A549 (cell line): ENCODE measurements at regions not wholly inside any gene's neighbourhood (a gene's known extent, or its start where the extent isn't known, plus 50 kb on each side); places are given as distances from the start of the nearest gene placed in this dataset.

ENCODE experiments used
- ATAC-seq, 2 experiments: fragments of 200-7000 bp in 1 of 2; fragments of >200 bp in 1 of 2; cut with Nextera tagmentation in 1 of 2; cut with Tn5 transposase in 1 of 2; 3 replicates each; pipeline versions ENCODE4 v1.8.0 to v1.9.1; 2018 to 2020; ENCODE audit warnings: mild to moderate bottlenecking in 1 of 2, moderate library complexity in 1 of 2
- CTCF ChIA-PET: fragments of 300-600 bp; sonication (Branson Sonifier 250); formaldehyde crosslinking; extraction: SDS; loops from one replicate; lab custom pipeline; 2021; ENCODE audit warnings: antibody characterized with exemption, inconsistent platforms; lab: Yijun Ruan, JAX
- POLR2A ChIA-PET: fragments of 350-600 bp; formaldehyde crosslinking; extraction: SDS; loops from one replicate; lab custom pipeline; 2021; ENCODE audit warnings: antibody characterized with exemption, inconsistent platforms; lab: Yijun Ruan, JAX
- DNase-seq, 2 experiments: peaks; one replicate each; pipeline versions ENCODE4 v3.0.0 to v3.0.0-alpha.2; 2011 to 2016; ENCODE audit warnings: low read depth in 1 of 2, low spot score in 1 of 2
- FAIRE-seq: peaks from 2 replicates; lab custom pipeline; 2011; peaks lifted over from hg19 to GRCh38; lab: Jason Lieb, UNC
- H3K27ac ChIP-seq, 2 experiments: fragments of >200 bp; sonication (Bioruptor Twin); formaldehyde crosslinking; 3 replicates each; pipeline ENCODE4 v1.5.1; 2016 to 2017
- H3K4me1 ChIP-seq: fragments of >200 bp; sonication (Bioruptor Twin); formaldehyde crosslinking; 3 replicates; pipeline ENCODE4 v1.6.1; 2016
- H3K4me2 ChIP-seq: fragments of >200 bp; sonication (Bioruptor Twin); formaldehyde crosslinking; 3 replicates; pipeline ENCODE4 v1.6.1; 2016
- H3K4me3 ChIP-seq: fragments of >200 bp; sonication (Bioruptor Twin); formaldehyde crosslinking; 3 replicates; pipeline ENCODE4 v1.5.1; 2016
- H3K9me3 ChIP-seq: fragments of >200 bp; sonication (Bioruptor Twin); formaldehyde crosslinking; 3 replicates; pipeline ENCODE4 v1.6.1; 2016
- BHLHE40 ChIP-seq: IDR thresholded peaks from 2 replicates; pipeline ENCODE4 v1.6.1; 2012; ENCODE audit warnings: low read depth, low read length, inconsistent platforms
- EHMT2 ChIP-seq: fragments of 200-600 bp; sonication (generic); IDR thresholded peaks from 2 replicates; pipeline ENCODE4 v1.6.1; 2016; ENCODE audit warnings: antibody characterized with exemption, low read depth, mild to moderate bottlenecking, moderate library complexity
- EP300 ChIP-seq, 2 experiments: fragments of >200 bp; sonication (Bioruptor Twin); formaldehyde crosslinking; IDR thresholded peaks; 2 replicates in 1 of 2; 3 replicates in 1 of 2; pipeline ENCODE4 v1.6.1; 2016 to 2017
- HOXB5 ChIP-seq: fragments of 250-450 bp; sonication (Bioruptor Pico); IDR thresholded peaks from 2 replicates; pipeline ENCODE4 v1.5.0; 2020; ENCODE audit warnings: mild to moderate bottlenecking, moderate library complexity
- KDM5A ChIP-seq: fragments of 200-600 bp; sonication (generic); IDR thresholded peaks from 2 replicates; pipeline ENCODE4 v1.6.1; 2016; ENCODE audit warnings: antibody characterized with exemption, mild to moderate bottlenecking
- NR3C1 ChIP-seq: fragments of >200 bp; sonication (Bioruptor Twin); formaldehyde crosslinking; IDR thresholded peaks from 3 replicates; pipeline ENCODE4 v1.6.1; 2017
- PHF8 ChIP-seq: fragments of 200-600 bp; sonication (generic); IDR thresholded peaks from 2 replicates; pipeline ENCODE4 v1.6.1; 2016; ENCODE audit warnings: low read depth, mild to moderate bottlenecking, antibody characterized with exemption, moderate library complexity, borderline replicate concordance
- POLR2A ChIP-seq: IDR thresholded peaks from 2 replicates; pipeline ENCODE4 v1.6.1; 2012; ENCODE audit warnings: mild to moderate bottlenecking, low read length
- POLR2AphosphoS2 ChIP-seq: conservative IDR thresholded peaks from 2 replicates; pipeline ENCODE4 v1.6.1; 2012; ENCODE audit warnings: low read length, improper control_type of control experiment, inconsistent platforms
- TP53 ChIP-seq: fragments of 250-450 bp; sonication (Bioruptor Pico); IDR thresholded peaks from 2 replicates; pipeline ENCODE4 v1.5.0; 2021; ENCODE audit warnings: mild to moderate bottlenecking, moderate library complexity
- ZNF302 ChIP-seq: fragments of 250-450 bp; sonication (Bioruptor Pico); IDR thresholded peaks from 2 replicates; pipeline ENCODE4 v1.9.0; 2021; ENCODE audit warnings: inconsistent platforms, mild to moderate bottlenecking, moderate library complexity
- ZSCAN20 ChIP-seq: fragments of 250-450 bp; sonication (Bioruptor Pico); IDR thresholded peaks from 2 replicates; pipeline ENCODE4 v1.8.0; 2022; ENCODE audit warnings: mild to moderate bottlenecking, moderate library complexity
- whole genome bisulfite sequencing: methylation state at CpG from one replicate; pipeline ENCODE4 v1.1.6; 2017; ENCODE audit errors: missing lambda C conversion rate; 5-methylcytosine and 5-hydroxymethylcytosine counted together
- TF ChIP-seq, protein P1 (sequence below): fragments of >200 bp; sonication (Bioruptor Twin); formaldehyde crosslinking; IDR thresholded peaks from 3 replicates; pipeline ENCODE4 v1.5.1; 2016
- TF ChIP-seq, protein P2 (sequence below): fragments of 200-600 bp; sonication (generic); IDR thresholded peaks from 2 replicates; pipeline ENCODE4 v1.6.1; 2016; ENCODE audit warnings: antibody characterized with exemption, mild to moderate bottlenecking, moderate library complexity
- TF ChIP-seq, protein P3 (sequence below): IDR thresholded peaks from 2 replicates; pipeline ENCODE4 v1.6.1; 2012
- TF ChIP-seq, protein P4 (sequence below): fragments of >200 bp; sonication (Bioruptor Twin); formaldehyde crosslinking; IDR thresholded peaks from 3 replicates; pipeline ENCODE4 v1.6.1; 2016
- TF ChIP-seq, protein P5 (sequence below): fragments of 250-450 bp; sonication (Bioruptor Pico); IDR thresholded peaks from 2 replicates; pipeline ENCODE4 v1.5.0; 2021; ENCODE audit warnings: mild to moderate bottlenecking, moderate library complexity, borderline replicate concordance
- TF ChIP-seq, protein P6 (sequence below): fragments of >200 bp; sonication (Bioruptor Twin); formaldehyde crosslinking; IDR thresholded peaks from 2 replicates; pipeline ENCODE4 v1.6.1; 2016
- TF ChIP-seq, protein P7 (sequence below): IDR thresholded peaks from 2 replicates; pipeline ENCODE4 v1.6.1; 2012

DNA sequence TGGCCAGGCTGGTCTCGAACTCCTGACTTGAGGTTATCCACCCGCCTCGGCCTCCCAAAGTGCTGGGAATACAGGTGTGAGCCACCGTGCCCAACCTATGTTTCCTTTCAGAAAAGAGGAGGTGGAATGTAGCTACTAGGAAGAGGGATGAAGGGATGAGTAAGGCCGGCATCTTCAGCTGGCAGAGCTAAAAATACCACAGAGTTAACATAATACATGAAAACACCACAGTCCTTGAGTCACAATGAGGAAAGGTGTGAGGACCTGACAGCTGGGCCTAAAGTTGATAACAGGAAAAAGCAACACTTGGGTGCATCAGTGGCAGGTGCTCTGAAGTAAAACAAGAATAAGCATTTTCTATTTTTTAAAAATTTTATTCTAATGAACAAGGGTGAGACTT, 392.2 kb downstream of the DIPK2A start:
- TF ChIP-seq EP300 (IDR thresholded peaks at IDR 0.05) (no peak), NR3C1 (no peak), TP53 (CRISPR knock-in tag) (no peak), POLR2A (no peak), KDM5A (no peak), PHF8 (no peak), ZSCAN20 (CRISPR knock-in tag) (no peak), ZNF302 (CRISPR knock-in tag) (no peak)
- TF ChIP-seq, protein P1, sequence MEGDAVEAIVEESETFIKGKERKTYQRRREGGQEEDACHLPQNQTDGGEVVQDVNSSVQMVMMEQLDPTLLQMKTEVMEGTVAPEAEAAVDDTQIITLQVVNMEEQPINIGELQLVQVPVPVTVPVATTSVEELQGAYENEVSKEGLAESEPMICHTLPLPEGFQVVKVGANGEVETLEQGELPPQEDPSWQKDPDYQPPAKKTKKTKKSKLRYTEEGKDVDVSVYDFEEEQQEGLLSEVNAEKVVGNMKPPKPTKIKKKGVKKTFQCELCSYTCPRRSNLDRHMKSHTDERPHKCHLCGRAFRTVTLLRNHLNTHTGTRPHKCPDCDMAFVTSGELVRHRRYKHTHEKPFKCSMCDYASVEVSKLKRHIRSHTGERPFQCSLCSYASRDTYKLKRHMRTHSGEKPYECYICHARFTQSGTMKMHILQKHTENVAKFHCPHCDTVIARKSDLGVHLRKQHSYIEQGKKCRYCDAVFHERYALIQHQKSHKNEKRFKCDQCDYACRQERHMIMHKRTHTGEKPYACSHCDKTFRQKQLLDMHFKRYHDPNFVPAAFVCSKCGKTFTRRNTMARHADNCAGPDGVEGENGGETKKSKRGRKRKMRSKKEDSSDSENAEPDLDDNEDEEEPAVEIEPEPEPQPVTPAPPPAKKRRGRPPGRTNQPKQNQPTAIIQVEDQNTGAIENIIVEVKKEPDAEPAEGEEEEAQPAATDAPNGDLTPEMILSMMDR = no peak
- TF ChIP-seq, protein P2, sequence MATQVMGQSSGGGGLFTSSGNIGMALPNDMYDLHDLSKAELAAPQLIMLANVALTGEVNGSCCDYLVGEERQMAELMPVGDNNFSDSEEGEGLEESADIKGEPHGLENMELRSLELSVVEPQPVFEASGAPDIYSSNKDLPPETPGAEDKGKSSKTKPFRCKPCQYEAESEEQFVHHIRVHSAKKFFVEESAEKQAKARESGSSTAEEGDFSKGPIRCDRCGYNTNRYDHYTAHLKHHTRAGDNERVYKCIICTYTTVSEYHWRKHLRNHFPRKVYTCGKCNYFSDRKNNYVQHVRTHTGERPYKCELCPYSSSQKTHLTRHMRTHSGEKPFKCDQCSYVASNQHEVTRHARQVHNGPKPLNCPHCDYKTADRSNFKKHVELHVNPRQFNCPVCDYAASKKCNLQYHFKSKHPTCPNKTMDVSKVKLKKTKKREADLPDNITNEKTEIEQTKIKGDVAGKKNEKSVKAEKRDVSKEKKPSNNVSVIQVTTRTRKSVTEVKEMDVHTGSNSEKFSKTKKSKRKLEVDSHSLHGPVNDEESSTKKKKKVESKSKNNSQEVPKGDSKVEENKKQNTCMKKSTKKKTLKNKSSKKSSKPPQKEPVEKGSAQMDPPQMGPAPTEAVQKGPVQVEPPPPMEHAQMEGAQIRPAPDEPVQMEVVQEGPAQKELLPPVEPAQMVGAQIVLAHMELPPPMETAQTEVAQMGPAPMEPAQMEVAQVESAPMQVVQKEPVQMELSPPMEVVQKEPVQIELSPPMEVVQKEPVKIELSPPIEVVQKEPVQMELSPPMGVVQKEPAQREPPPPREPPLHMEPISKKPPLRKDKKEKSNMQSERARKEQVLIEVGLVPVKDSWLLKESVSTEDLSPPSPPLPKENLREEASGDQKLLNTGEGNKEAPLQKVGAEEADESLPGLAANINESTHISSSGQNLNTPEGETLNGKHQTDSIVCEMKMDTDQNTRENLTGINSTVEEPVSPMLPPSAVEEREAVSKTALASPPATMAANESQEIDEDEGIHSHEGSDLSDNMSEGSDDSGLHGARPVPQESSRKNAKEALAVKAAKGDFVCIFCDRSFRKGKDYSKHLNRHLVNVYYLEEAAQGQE = no peak
- TF ChIP-seq, protein P3, sequence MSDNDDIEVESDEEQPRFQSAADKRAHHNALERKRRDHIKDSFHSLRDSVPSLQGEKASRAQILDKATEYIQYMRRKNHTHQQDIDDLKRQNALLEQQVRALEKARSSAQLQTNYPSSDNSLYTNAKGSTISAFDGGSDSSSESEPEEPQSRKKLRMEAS = no peak
- TF ChIP-seq, protein P4, sequence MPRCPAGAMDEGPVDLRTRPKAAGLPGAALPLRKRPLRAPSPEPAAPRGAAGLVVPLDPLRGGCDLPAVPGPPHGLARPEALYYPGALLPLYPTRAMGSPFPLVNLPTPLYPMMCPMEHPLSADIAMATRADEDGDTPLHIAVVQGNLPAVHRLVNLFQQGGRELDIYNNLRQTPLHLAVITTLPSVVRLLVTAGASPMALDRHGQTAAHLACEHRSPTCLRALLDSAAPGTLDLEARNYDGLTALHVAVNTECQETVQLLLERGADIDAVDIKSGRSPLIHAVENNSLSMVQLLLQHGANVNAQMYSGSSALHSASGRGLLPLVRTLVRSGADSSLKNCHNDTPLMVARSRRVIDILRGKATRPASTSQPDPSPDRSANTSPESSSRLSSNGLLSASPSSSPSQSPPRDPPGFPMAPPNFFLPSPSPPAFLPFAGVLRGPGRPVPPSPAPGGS = no peak
- H3K4me1 ChIP-seq = no peaks in the 10 kb centered on the region
- ChIA-PET POLR2A (no interaction called here), CTCF (no interaction called here)
- 23% methylated on average over 5 of the region's 5 CpGs for WGBS
- H3K9me3 ChIP-seq = no peaks in the 10 kb centered on the region
- ATAC-seq (no peak), DNase-seq (no peak), FAIRE-seq (no peak)
- H3K4me3 ChIP-seq = no peak overlapping the region
- H3K4me2 ChIP-seq = no peak overlapping the region
- H3K27ac ChIP-seq = no peak overlapping the region

DNA sequence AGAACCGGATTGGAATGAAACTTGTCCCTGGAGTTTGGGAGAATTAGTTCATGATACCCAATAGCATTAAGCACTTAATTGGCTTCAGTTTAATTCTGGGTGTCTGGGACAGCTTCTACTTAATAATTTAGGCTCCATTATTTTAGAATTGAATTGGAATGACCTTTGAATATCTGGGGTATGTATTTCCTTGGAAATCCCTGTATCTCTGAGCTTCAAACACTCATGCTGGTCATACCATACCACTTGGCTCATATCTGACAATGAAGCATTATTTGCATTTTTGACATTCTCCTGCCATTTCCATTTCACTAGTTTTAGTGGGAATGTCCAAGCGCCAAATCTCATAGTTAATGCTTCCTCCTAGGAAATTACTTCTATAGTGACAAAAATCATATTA, 393.1 kb downstream of the DIPK2A start:
- no peak for FAIRE-seq
- no peak for DNase-seq
- no peaks in the 10 kb centered on the region for H3K4me1 ChIP-seq
- no peak overlapping the region for H3K4me3 ChIP-seq
- 13% methylated on average over 2 of the region's 2 CpGs for WGBS
- H3K27ac ChIP-seq = no peak overlapping the region
- no peak overlapping the region for H3K4me2 ChIP-seq
- ChIA-PET CTCF (no interaction called here), POLR2A (no interaction called here)
- ATAC-seq = no peak
- H3K9me3 ChIP-seq = no peaks in the 10 kb centered on the region
- no peak for TF ChIP-seq ZSCAN20 (CRISPR knock-in tag)
- no peak for TF ChIP-seq HOXB5 (CRISPR knock-in tag)
- no peak for TF ChIP-seq POLR2A

DNA sequence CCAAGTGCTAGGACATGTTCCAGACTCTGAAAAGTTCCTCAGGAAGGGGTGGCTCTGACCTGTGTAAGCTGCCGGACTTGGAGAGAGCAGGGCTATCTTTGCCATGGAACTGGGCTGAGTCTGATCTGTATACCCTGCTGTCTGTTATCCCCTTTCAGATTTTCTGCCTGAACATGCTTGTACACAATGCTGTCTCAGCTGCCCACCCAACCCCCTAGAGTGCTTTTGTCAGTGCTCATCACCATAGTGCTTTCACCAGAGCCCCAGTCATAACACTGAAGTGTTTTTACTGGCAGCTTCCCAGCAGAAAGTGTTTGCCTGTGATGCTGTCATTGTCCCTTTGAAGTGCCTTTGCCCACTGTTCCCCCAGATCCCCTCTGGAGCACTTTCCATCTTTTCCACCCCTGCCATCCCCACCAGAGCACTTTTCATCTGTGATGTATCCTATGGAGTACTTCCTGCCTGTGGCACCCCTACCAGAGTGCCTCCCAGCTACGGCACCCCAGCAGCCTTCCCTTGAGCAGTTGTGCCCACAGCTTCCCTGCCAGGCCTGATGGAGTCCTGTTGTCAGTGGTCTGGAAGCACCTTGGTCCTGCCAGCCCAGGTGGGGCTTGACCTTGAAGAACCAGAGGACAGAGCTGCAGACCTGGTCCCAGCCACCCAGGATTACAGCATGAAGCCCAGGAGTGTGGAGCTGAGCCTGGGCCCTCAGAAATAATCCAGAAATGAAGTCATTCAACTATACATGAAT, 397.7 kb downstream of the DIPK2A start:
- CTCF ChIA-PET = no interaction called here
- WGBS = 79% methylated on average over 1 of the region's 2 CpGs
- Histone ChIP-seq H3K27ac (no peak overlapping the region), H3K4me1 (no peaks in the 10 kb centered on the region), H3K4me3 (no peak overlapping the region), H3K9me3 (no peaks in the 10 kb centered on the region), H3K4me2 (no peak overlapping the region)
- POLR2A ChIA-PET = no interaction called here
- no peak for ATAC-seq
- no peak for FAIRE-seq
- DNase-seq = no peak
- TF ChIP-seq, protein P5, sequence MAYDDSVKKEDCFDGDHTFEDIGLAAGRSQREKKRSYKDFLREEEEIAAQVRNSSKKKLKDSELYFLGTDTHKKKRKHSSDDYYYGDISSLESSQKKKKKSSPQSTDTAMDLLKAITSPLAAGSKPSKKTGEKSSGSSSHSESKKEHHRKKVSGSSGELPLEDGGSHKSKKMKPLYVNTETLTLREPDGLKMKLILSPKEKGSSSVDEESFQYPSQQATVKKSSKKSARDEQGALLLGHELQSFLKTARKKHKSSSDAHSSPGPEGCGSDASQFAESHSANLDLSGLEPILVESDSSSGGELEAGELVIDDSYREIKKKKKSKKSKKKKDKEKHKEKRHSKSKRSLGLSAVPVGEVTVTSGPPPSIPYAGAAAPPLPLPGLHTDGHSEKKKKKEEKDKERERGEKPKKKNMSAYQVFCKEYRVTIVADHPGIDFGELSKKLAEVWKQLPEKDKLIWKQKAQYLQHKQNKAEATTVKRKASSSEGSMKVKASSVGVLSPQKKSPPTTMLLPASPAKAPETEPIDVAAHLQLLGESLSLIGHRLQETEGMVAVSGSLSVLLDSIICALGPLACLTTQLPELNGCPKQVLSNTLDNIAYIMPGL (CRISPR knock-in tag) = no peak
- TF ChIP-seq POLR2AphosphoS2 (no peak), BHLHE40 (no peak), EHMT2 (no peak)
- TF ChIP-seq, protein P6, sequence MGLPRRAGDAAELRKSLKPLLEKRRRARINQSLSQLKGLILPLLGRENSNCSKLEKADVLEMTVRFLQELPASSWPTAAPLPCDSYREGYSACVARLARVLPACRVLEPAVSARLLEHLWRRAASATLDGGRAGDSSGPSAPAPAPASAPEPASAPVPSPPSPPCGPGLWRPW = no peak
- TF ChIP-seq, protein P7, sequence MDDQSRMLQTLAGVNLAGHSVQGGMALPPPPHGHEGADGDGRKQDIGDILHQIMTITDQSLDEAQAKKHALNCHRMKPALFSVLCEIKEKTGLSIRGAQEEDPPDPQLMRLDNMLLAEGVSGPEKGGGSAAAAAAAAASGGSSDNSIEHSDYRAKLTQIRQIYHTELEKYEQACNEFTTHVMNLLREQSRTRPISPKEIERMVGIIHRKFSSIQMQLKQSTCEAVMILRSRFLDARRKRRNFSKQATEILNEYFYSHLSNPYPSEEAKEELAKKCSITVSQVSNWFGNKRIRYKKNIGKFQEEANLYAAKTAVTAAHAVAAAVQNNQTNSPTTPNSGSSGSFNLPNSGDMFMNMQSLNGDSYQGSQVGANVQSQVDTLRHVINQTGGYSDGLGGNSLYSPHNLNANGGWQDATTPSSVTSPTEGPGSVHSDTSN = no peak
